ENCODE measurements at regions not wholly inside any gene's neighbourhood (a gene's known extent, or its start where the extent isn't known, plus 50 kb on each side); places are given as distances from the start of the nearest gene placed in this dataset.

DNA sequence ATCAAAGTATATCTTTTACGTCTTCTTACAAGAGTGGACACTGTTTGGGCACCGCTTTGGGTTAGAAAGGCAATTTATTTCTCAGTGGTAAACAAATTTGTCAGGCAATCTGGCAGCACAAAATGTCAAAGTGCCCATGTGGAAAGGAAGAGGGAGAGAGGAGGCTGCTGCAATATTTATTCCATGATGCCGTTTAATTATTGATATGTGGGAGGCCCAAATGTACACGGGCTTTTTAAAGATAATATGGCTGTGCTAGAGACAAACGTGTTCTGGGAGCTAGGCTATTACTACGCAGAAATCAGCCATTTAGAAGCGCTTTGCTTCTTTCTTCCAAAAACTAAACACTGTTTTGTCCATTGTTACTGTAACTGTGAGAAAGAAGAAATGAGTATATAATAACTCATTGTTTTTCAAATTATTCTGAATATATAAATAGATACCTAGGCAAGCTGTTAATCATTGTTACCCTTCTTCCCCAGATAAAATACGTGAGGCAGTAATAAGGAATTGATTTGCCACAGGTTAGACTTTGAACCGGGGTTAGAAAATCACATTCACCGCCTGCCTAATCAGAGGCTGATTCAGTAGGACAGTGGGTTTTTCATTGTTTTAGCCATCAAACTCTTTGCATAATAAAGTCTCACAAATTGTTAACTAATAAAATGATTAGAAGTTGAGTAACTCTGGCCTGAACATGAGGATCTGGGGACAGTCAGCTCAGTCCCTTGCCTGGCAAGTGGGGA is 116.5 kb upstream of the FRMD4A start:
- Mint-ChIP-seq H3K27me3 (ENCODE audit: insufficient read depth, low read depth) (peaks cover 6% of the 10 kb centered on the region), H3K27ac (no peak overlapping the region), H3K36me3 (no peaks in the 10 kb centered on the region), H3K4me3 (no peak overlapping the region), H3K4me1 (peaks cover 4% of the 10 kb centered on the region), H3K9me3 (peaks cover 4% of the 10 kb centered on the region)
- Histone ChIP-seq H3F3A (ENCODE audit: low read depth) (peaks cover 13% of the 10 kb centered on the region), H4K20me1 (ENCODE audit: low read depth) (no peaks in the 10 kb centered on the region), H3K9ac (no peak overlapping the region), H3K27ac (no peak overlapping the region), H3K79me2 (ENCODE audit: low read depth) (no peaks in the 10 kb centered on the region), H3K9me3 (ENCODE audit: low read depth) (no peaks in the 10 kb centered on the region), H2AFZ (replicated peaks) (no peak overlapping the region), H3K27me3 (no peaks in the 10 kb centered on the region), H3K36me3 (no peaks in the 10 kb centered on the region), H3K4me1 (peaks cover 3% of the 10 kb centered on the region), H3K4me3 (no peak overlapping the region), H3K4me2 (no peak overlapping the region)
- TF ChIP-seq EZH2 (IDR thresholded peaks at IDR 0.05) = no peak
- TF ChIP-seq EZH2phosphoT487 (IDR thresholded peaks at IDR 0.05) = no peak
- no peak for TF ChIP-seq CTCF (IDR thresholded peaks at IDR 0.05)
- no peak for DNase-seq (ENCODE audit: low spot score)

DNA sequence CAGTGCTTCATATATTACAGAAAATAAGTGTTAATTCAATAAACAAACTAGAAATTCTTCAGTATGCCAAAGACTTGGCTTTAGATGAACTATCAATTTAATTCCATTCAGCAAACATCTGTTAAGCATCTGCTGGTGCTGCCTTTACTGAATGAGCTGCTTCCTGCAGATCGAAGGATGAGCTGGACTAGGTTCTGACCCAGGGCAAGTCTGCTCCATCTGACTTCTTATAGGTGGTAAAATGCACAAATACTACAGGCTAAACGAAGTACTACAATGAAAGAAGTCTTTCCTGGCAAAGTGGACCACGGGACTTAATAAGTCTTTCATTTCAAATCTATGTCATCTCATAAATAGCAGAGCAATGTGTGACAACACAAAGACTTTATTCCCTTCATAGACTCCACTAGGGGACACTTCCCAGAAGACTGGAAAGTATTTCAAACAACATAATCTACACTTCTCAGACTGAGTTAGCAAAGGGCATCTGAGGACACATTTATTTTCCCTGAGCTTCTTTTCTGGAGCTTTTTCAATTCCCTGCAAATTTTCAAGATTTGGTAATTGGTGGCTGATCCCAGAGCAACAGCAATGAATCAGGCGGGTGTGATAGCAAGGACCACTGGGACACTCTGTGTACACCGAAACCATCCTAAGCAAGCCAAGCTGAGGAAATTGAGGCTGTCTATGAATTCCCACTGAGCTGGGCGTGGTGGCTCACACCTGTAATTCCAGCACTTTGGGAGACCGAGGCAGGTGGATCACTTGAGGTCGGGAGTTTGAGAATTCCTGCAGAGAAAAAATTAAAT is 108.9 kb upstream of the FRMD4A start:
- Mint-ChIP-seq H3K9me3 (no peaks in the 10 kb centered on the region), H3K27ac (no peak overlapping the region), H3K4me1 (peaks cover 5% of the 10 kb centered on the region), H3K4me3 (no peak overlapping the region), H3K36me3 (no peaks in the 10 kb centered on the region), H3K27me3 (ENCODE audit: insufficient read depth, low read depth) (no peaks in the 10 kb centered on the region)
- no peak for TF ChIP-seq EZH2 (IDR thresholded peaks at IDR 0.05)
- TF ChIP-seq EZH2phosphoT487 (IDR thresholded peaks at IDR 0.05) = no peak
- TF ChIP-seq CTCF (IDR thresholded peaks at IDR 0.05) = no peak
- Histone ChIP-seq H3K4me2 (no peak overlapping the region), H4K20me1 (ENCODE audit: low read depth) (no peaks in the 10 kb centered on the region), H3K36me3 (no peaks in the 10 kb centered on the region), H3K4me1 (peaks cover 8% of the 10 kb centered on the region), H3K9me3 (ENCODE audit: low read depth) (no peaks in the 10 kb centered on the region), H3K79me2 (ENCODE audit: low read depth) (no peaks in the 10 kb centered on the region), H3K9ac (no peak overlapping the region), H3K4me3 (no peak overlapping the region), H3K27me3 (no peaks in the 10 kb centered on the region), H3K27ac (no peak overlapping the region), H2AFZ (replicated peaks) (no peak overlapping the region), H3F3A (ENCODE audit: low read depth) (no peaks in the 10 kb centered on the region)
- no peak for DNase-seq (ENCODE audit: low spot score)

GRCh38 chr10:14438576-14438975 is 107.9 kb upstream of the FRMD4A start:
- no peaks in the 10 kb centered on the region for H3K27me3 Mint-ChIP-seq (ENCODE audit: insufficient read depth, low read depth)
- Histone ChIP-seq H4K20me1 (ENCODE audit: low read depth) (no peaks in the 10 kb centered on the region), H3K9me3 (ENCODE audit: low read depth) (no peaks in the 10 kb centered on the region), H3K27me3 (no peaks in the 10 kb centered on the region), H3K79me2 (ENCODE audit: low read depth) (no peaks in the 10 kb centered on the region), H3K27ac (no peak overlapping the region), H3K4me2 (no peak overlapping the region), H3K9ac (no peak overlapping the region), H3K4me1 (peaks cover 8% of the 10 kb centered on the region), H3K36me3 (no peaks in the 10 kb centered on the region), H2AFZ (replicated peaks) (no peak overlapping the region), H3F3A (ENCODE audit: low read depth) (no peaks in the 10 kb centered on the region), H3K4me3 (no peak overlapping the region)
- H3K4me1 Mint-ChIP-seq = peaks cover 12% of the 10 kb centered on the region
- TF ChIP-seq CTCF (IDR thresholded peaks at IDR 0.05) = no peak
- TF ChIP-seq EZH2 (IDR thresholded peaks at IDR 0.05) = no peak
- no peak for TF ChIP-seq EZH2phosphoT487 (IDR thresholded peaks at IDR 0.05)
- no peak overlapping the region for H3K27ac Mint-ChIP-seq
- no peak overlapping the region for H3K4me3 Mint-ChIP-seq
- no peaks in the 10 kb centered on the region for H3K36me3 Mint-ChIP-seq
- H3K9me3 Mint-ChIP-seq = no peaks in the 10 kb centered on the region
- no peak for DNase-seq (ENCODE audit: low spot score)

All from neural progenitor cell (in vitro differentiated cells).